AG04450 (cell line): ENCODE measurements at regions not wholly inside any gene's neighbourhood (a gene's known extent, or its start where the extent isn't known, plus 50 kb on each side); places are given as distances from the start of the nearest gene placed in this dataset.

Experiments
- CTCF ChIA-PET: fragments of 300-600, 350-600 bp; formaldehyde crosslinking; extraction: SDS; loops from one replicate; lab custom pipeline; 2022; ENCODE audit warnings: antibody characterized with exemption, inconsistent platforms; lab: Charles Lee
- POLR2A ChIA-PET: fragments of 350-600 bp; formaldehyde crosslinking; extraction: SDS; loops from one replicate; lab custom pipeline; 2021; ENCODE audit warnings: antibody characterized with exemption, inconsistent platforms; lab: Yijun Ruan, JAX
- DNase-seq: peaks from one replicate; pipeline ENCODE4 v3.0.0-alpha.2; 2011; ENCODE audit warnings: low read depth, low spot score
- H3K27ac ChIP-seq: one replicate; pipeline ENCODE4 v1.5.1; 2012; ENCODE audit warnings: low read depth, low read length, control low read depth
- H3K27me3 ChIP-seq: one replicate; pipeline ENCODE4 v1.6.0; 2012; ENCODE audit warnings: low read length; ENCODE audit not compliant: control insufficient read depth, insufficient read depth
- H3K4me3 ChIP-seq: 2 replicates; pipeline ENCODE4 v1.5.1; 2011; ENCODE audit warnings: mild to moderate bottlenecking, low read depth, low read length, control low read depth
- H3K9me3 ChIP-seq: 2 replicates; pipeline ENCODE4 v1.5.1; 2012; ENCODE audit warnings: low read length; ENCODE audit not compliant: control insufficient read depth, insufficient read depth
- TF ChIP-seq, protein P1 (sequence below): IDR thresholded peaks from 2 replicates; pipeline ENCODE4 v1.5.1; 2011; ENCODE audit warnings: low read depth, low read length, control low read depth, inconsistent platforms

DNA sequence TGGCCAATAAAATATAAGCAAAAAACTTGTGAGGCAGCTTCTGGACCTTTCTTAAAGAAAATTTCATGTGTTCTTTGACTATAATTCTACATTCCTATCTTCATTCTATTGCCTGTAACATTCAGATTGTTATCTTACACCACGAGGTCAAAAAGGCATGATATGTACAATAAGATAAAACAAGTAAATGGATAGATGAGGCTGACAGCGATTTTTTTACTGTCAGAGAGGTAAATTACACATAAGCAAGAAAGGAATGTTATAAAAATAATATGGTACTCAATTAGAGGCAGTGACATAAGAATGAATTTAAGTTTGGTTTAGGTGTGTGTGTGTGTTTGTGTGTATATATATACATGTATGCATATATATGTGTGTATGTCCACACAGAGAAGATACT is 660.0 kb downstream of the C12orf50 start:
- Histone ChIP-seq H3K9me3 (no peaks in the 10 kb centered on the region), H3K4me3 (no peak overlapping the region), H3K27ac (no peak overlapping the region), H3K27me3 (no peaks in the 10 kb centered on the region)
- no peak for DNase-seq
- POLR2A ChIA-PET: no interaction called here
- TF ChIP-seq, protein P1, sequence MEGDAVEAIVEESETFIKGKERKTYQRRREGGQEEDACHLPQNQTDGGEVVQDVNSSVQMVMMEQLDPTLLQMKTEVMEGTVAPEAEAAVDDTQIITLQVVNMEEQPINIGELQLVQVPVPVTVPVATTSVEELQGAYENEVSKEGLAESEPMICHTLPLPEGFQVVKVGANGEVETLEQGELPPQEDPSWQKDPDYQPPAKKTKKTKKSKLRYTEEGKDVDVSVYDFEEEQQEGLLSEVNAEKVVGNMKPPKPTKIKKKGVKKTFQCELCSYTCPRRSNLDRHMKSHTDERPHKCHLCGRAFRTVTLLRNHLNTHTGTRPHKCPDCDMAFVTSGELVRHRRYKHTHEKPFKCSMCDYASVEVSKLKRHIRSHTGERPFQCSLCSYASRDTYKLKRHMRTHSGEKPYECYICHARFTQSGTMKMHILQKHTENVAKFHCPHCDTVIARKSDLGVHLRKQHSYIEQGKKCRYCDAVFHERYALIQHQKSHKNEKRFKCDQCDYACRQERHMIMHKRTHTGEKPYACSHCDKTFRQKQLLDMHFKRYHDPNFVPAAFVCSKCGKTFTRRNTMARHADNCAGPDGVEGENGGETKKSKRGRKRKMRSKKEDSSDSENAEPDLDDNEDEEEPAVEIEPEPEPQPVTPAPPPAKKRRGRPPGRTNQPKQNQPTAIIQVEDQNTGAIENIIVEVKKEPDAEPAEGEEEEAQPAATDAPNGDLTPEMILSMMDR: no peak
- CTCF ChIA-PET: no interaction called here

DNA sequence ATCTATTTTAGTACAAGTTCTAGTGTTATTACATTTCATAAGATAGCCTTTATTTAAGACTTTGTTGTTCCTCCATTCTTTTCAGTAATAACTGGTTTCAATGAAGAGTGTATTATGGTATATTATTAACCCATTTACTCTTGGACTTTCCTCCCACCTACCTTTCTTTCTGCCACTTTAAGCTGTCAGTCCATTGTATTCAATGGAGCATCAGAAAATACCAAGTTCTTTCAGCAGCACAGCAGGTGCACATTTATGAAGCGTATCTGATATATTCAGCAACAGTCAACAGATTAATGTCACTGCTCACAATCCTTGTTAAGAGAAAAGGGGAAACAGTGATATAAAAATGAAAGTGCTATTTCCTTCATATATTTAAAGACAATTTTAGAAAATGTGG is 660.9 kb downstream of the C12orf50 start:
- Histone ChIP-seq H3K9me3 (no peaks in the 10 kb centered on the region), H3K27ac (no peak overlapping the region), H3K27me3 (no peaks in the 10 kb centered on the region), H3K4me3 (no peak overlapping the region)
- ChIA-PET CTCF (no interaction called here), POLR2A (no interaction called here)
- TF ChIP-seq, protein P1: no peak
- DNase-seq: no peak

DNA sequence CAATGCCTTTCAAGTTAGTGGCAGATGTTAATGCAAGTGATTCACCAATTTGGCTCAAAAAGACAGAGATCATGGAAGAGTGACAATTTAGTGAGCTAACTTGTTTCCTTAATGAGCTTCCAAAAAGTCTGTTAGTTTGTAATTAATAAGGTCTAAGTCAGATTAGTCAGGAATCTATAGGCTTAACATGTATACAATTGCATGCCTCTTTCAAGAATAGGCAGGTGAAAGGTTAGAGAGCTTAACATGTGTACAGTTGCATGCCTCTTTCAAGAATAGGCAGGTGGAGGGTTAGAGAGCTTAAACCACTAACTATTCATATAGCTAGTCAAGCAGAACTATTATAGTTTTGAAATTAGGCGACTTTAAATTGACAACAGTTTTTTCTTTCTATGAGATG is 663.8 kb downstream of the C12orf50 start:
- CTCF ChIA-PET: no interaction called here

DNA sequence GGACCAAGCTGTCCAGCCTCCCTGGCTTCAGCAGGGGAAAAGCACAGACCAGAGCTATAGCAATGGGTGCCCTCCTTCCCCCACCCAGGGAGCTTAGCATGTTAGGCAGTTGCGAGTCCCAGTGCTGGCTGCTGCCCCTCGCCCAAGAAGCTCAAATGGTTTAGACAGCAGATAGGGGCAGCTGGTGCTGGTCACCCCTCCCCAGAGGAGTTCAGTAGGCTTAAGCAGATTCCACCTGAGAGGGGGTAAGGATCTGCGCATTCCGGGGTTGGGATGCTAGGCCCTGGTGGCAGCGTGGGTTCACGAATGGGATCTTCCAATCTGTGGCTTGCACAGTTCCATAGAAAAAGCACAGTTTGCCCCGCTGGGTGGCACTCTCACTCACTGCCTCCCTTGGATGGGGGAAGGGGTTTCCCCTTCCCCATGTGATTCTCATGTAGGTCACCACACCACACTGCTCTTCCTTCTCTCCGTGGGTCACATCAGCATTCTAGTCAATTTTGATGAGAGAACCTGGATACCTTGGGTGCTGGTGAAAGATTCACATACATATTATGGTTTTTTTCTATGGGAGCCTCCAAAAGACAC is 665.6 kb downstream of the C12orf50 start:
- no peaks in the 10 kb centered on the region for H3K27me3 ChIP-seq
- no peak overlapping the region for H3K27ac ChIP-seq
- TF ChIP-seq, protein P1: no peak
- no peak overlapping the region for H3K4me3 ChIP-seq
- no peak for DNase-seq
- ChIA-PET POLR2A (no interaction called here), CTCF (no interaction called here)
- H3K9me3 ChIP-seq: no peaks in the 10 kb centered on the region

More for the DNA sequence above, 663.8 kb downstream of the C12orf50 start:
- no peak for DNase-seq
- no peaks in the 10 kb centered on the region for H3K27me3 ChIP-seq
- no peak overlapping the region for H3K27ac ChIP-seq
- H3K4me3 ChIP-seq: no peak overlapping the region
- POLR2A ChIA-PET: no interaction called here
- no peaks in the 10 kb centered on the region for H3K9me3 ChIP-seq
- TF ChIP-seq, protein P1: no peak

DNA sequence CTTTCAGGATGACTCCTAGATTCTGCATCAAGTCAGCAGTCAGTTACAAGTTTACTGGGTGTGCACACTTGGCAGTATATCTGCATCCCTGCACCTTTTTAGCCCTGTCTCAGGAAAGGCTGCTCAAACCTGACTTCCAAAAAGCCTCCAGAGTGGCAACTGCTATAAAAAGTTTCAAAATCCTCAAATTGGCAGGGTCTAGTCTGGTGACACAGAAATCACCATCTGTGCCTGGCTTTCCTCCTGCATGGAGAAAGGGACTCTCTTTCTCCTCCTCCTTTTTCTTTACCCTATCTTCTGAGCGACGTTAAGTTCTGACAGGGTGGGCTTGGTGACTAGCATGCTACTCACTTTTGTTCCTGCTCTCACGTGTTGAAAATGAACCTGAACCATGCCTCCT is 679.5 kb downstream of the C12orf50 start:
- DNase-seq: no peak
- ChIA-PET CTCF (no interaction called here), POLR2A (no interaction called here)
- TF ChIP-seq, protein P1: no peak
- Histone ChIP-seq H3K27ac (no peak overlapping the region), H3K9me3 (no peaks in the 10 kb centered on the region), H3K4me3 (no peak overlapping the region), H3K27me3 (no peaks in the 10 kb centered on the region)
